HL-60 (cell line): ENCODE measurements at regions not wholly inside any gene's neighbourhood (a gene's known extent, or its start where the extent isn't known, plus 50 kb on each side); places are given as distances from the start of the nearest gene placed in this dataset.

Experiments
- CTCF ChIP-seq: IDR thresholded peaks from one replicate; pipeline ENCODE4 v1.5.1; 2011; ENCODE audit warnings: low read length, control low read depth, inconsistent platforms; ENCODE audit not compliant: insufficient read depth
- POLR2AphosphoS5 ChIP-seq: IDR thresholded peaks from 2 replicates; pipeline ENCODE4 v1.6.1; 2012; ENCODE audit warnings: low read depth
- REST ChIP-seq: IDR thresholded peaks from 2 replicates; pipeline ENCODE4 v1.6.1; 2012; ENCODE audit warnings: low read depth; ENCODE audit not compliant: insufficient replicate concordance
- SPI1 ChIP-seq: IDR thresholded peaks from 2 replicates; pipeline ENCODE4 v1.6.1; 2012; ENCODE audit warnings: low read depth, mild to moderate bottlenecking, borderline replicate concordance

- TF ChIP-seq CTCF (no peak), REST (no peak), POLR2AphosphoS5 (no peak), SPI1 (no peak)
Measured at GRCh38 chr9:582775-583174, 258.7 kb upstream of the DMRT1 start.
